ENCODE measurements at regions not wholly inside any gene's neighbourhood (a gene's known extent, or its start where the extent isn't known, plus 50 kb on each side); places are given as distances from the start of the nearest gene placed in this dataset.

DNA sequence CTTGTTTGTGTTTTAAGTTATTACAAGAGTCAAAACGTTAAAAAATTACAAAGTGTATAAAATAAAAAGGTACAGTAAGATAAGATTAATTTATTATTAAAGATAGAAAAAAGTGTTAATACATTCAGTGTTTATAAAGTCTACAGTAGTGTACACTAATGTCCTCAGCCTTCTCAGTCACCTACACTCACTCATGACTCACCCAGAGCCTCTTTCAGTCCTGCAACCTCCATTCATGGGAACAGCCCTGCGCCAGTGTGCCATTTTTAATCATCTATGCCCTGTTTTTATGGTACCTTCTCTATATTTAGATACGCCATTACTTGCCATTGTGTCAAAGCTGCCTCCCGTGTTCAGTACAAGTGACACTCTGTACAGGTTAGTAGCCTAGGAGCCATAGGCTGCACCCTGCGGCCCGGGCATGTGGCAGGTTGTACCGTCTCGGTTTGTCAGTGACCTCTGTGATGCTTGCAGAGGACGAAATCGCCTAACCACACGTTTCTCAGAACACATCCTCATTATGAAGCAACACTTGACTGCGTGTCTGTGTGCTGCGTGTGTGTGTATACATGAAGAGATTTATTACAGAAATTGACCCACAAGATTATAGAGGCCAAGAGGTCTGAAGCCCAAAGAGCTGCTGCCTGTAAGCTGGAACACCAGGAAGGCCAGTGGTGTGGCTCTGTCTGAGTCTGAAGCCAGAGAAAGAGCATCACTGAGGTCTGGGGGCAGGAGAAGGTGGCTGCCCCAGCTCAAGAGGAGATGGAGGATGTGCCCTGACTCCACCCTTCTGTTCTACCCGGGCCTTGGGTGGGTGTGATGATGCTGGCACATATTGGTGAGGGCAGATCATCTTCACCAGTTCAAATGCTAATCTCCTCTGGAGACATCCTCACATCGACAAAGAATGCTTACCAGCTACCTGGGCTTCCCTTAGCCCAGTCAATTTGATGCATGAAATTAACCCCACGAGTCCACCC lies 116.6 kb upstream of the C14orf180 start:
- ChIA-PET CTCF (interaction anchor here (1.4 kb wide), 1 partner anchor 11 kb away, joined by 4 read pairs; no protein-coding TSS in a partner anchor), POLR2A (no interaction called here)
- Histone ChIP-seq H3K4me1 (0 out of 3 replicates have a peak, but pooled peaks cover 5% of the 10 kb centered on the region), H3K4me2 (no peak overlapping the region), H3K9me3 (no peaks in the 10 kb centered on the region), H3K27ac (no peak overlapping the region), H3K4me3 (no peak overlapping the region)
- DNase-seq (ENCODE audit: low read depth in 1 of 2, low spot score in 1 of 2) (no peak), FAIRE-seq (no peak), ATAC-seq (peak; percentile 47 to 55; a peak in 3 of 6 replicates)
- WGBS (ENCODE audit: missing lambda C conversion rate) = 17% methylated on average over 16 of the region's 16 CpGs
- TF ChIP-seq PHF8 (IDR thresholded peaks at IDR 0.05; ENCODE audit: borderline replicate concordance, low read depth) = no peak
- no peak; the same call in 1 of the 2 replicates for TF ChIP-seq ZC3H11A (IDR thresholded peaks at IDR 0.05)
- no peak for TF ChIP-seq CBX2 (IDR thresholded peaks at IDR 0.05; ENCODE audit: borderline replicate concordance, low read depth)
- no peak for TF ChIP-seq SMC3 (IDR thresholded peaks at IDR 0.05)
- TF ChIP-seq ELK1 (IDR thresholded peaks at IDR 0.05; ENCODE audit: low read depth, low read length) = no peak
- TF ChIP-seq FOSL2 (IDR thresholded peaks at IDR 0.05) = no peak
- no peak for TF ChIP-seq FOSL2 (CRISPR knock-in tag; IDR thresholded peaks at IDR 0.05)
- TF ChIP-seq RFX5 (IDR thresholded peaks at IDR 0.05) = no peak
- TF ChIP-seq JUN (IDR thresholded peaks at IDR 0.05) = no peak
- no peak for TF ChIP-seq RCOR1 (IDR thresholded peaks at IDR 0.05; ENCODE audit: low read depth, low read length)
- TF ChIP-seq KDM5A (IDR thresholded peaks at IDR 0.05) = no peak
- no peak for TF ChIP-seq MAX (IDR thresholded peaks at IDR 0.05)

DNA sequence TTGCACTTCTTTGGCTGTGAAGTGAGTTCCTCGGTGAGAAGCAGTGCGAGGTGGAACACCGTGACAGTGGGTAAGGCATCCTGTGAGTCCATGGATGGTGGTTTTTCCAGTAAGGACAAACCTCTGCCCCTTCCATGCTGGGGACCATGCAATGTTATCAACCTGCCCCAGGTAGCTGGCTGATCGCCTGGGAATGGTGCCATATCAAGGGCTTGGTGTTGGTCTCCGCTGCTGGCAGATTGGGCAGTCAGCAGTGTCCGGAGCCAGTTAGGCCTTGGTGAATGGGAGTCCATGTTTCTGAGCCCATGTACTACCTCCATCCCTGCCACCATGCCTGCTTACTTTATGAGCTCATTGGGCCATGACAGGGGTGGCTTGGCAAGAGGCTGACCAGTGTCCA lies 114.7 kb upstream of the C14orf180 start:
- Histone ChIP-seq H3K4me2 (no peak overlapping the region), H3K27ac (no peak overlapping the region), H3K4me1 (0 out of 3 replicates have a peak, but pooled peaks cover 5% of the 10 kb centered on the region), H3K9me3 (no peaks in the 10 kb centered on the region), H3K4me3 (no peak overlapping the region)
- ATAC-seq (no peak), DNase-seq (ENCODE audit: low read depth in 1 of 2, low spot score in 1 of 2) (no peak), FAIRE-seq (no peak)
- ChIA-PET POLR2A (no interaction called here), CTCF (interaction anchor here (0.7 kb wide), 1 partner anchor 54 kb away, joined by 3 read pairs; no protein-coding TSS in a partner anchor)
- WGBS (ENCODE audit: missing lambda C conversion rate) = 39% methylated on average over 5 of the region's 6 CpGs
- TF ChIP-seq MAX (IDR thresholded peaks at IDR 0.05) (no peak), POLR2AphosphoS2 (conservative IDR thresholded peaks at IDR 0.05; ENCODE audit: low read length) (no peak), HOXB5 (CRISPR knock-in tag; IDR thresholded peaks at IDR 0.05) (no peak), RCOR1 (IDR thresholded peaks at IDR 0.05; ENCODE audit: low read depth, low read length) (no peak), HOXA7 (CRISPR knock-in tag; IDR thresholded peaks at IDR 0.05) (no peak), RAD21 (conservative IDR thresholded peaks at IDR 0.05 in 1 of 2, IDR thresholded peaks at IDR 0.05 in 1 of 2) (no peak), BHLHE40 (IDR thresholded peaks at IDR 0.05; ENCODE audit: low read depth, low read length) (no peak), PHF8 (IDR thresholded peaks at IDR 0.05; ENCODE audit: borderline replicate concordance, low read depth) (no peak), MAZ (IDR thresholded peaks at IDR 0.05; ENCODE audit: borderline replicate concordance, low read depth, low read length) (no peak), ESRRA (IDR thresholded peaks at IDR 0.05; ENCODE audit: borderline replicate concordance, low read length) (no peak), CBX2 (IDR thresholded peaks at IDR 0.05; ENCODE audit: borderline replicate concordance, low read depth) (no peak), ELK1 (IDR thresholded peaks at IDR 0.05; ENCODE audit: low read depth, low read length) (no peak)
- TF ChIP-seq, protein P1, sequence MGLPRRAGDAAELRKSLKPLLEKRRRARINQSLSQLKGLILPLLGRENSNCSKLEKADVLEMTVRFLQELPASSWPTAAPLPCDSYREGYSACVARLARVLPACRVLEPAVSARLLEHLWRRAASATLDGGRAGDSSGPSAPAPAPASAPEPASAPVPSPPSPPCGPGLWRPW (IDR thresholded peaks at IDR 0.05) = no peak

Data from A549 (cell line).